Calu3 (cell line): ENCODE measurements at regions not wholly inside any gene's neighbourhood (a gene's known extent, or its start where the extent isn't known, plus 50 kb on each side); places are given as distances from the start of the nearest gene placed in this dataset.

ENCODE experiments used
- BruUV-seq: library from RNA; stranded (reverse); fragments of 400-500 nt; replicated peaks from 2 replicates; lab custom pipeline; 2021; lab: Mats Ljungman, UMichigan
- CTCF ChIA-PET: fragments of 300-600 bp; sonication (Branson Sonifier 250); formaldehyde crosslinking; loops from one replicate; lab custom pipeline; 2022; ENCODE audit warnings: antibody characterized with exemption; lab: Charles Lee
- DNase-seq: peaks from one replicate; pipeline ENCODE4 v3.0.0; 2022
- H3K27ac Mint-ChIP-seq: one replicate; pipeline ENCODE4 v1.8.0; 2022; ENCODE audit warnings: mixed read lengths; ENCODE audit not compliant: unreplicated experiment
- H3K27me3 Mint-ChIP-seq: one replicate; pipeline ENCODE4 v1.8.0; 2022; ENCODE audit warnings: mixed read lengths; ENCODE audit not compliant: unreplicated experiment
- H3K36me3 Mint-ChIP-seq: one replicate; pipeline ENCODE4 v1.8.0; 2022; ENCODE audit warnings: mild to moderate bottlenecking, moderate library complexity, mixed read lengths; ENCODE audit not compliant: insufficient read depth, unreplicated experiment
- H3K4me1 Mint-ChIP-seq: one replicate; pipeline ENCODE4 v1.8.0; 2022; ENCODE audit warnings: mild to moderate bottlenecking, low read depth, mixed read lengths; ENCODE audit not compliant: unreplicated experiment
- H3K4me3 Mint-ChIP-seq: one replicate; pipeline ENCODE4 v1.8.0; 2022; ENCODE audit warnings: mild to moderate bottlenecking, low read depth, moderate library complexity, mixed read lengths; ENCODE audit not compliant: unreplicated experiment
- H3K9me3 Mint-ChIP-seq: one replicate; pipeline ENCODE4 v1.8.0; 2022; ENCODE audit warnings: low read depth, mixed read lengths; ENCODE audit not compliant: unreplicated experiment
- intact Hi-C: fragments of 100-400 bp; cut with micrococcal nuclease; formaldehyde crosslinking; loops from one replicate; pipeline ENCODE4 v1.10.0; 2022; ENCODE audit not compliant: unreplicated experiment
- TF ChIP-seq, protein P1 (sequence below): fragments of 200-600 bp; IDR thresholded peaks from one replicate; pipeline ENCODE4 v1.8.0; 2022; ENCODE audit warnings: antibody characterized with exemption; ENCODE audit not compliant: unreplicated experiment

DNA sequence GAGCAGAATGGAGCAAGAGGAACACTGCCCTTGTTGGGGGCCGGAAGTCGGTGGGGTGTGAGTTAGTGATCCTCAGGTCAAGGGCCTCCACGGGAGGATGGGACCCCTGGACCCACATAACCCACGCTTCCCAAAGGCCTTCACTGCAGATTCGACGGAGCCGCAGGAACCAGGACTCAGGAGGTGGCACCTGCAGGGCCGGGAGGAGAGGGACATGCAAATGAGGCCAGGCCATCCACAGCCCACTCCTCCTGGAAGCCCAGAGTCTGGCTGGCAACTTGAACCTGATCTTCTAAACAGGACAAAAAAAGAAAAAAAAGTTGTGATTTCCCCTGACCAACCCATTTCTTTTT is 299.9 kb downstream of the SOX9 start:
- peak; percentile 60 for DNase-seq
- H3K36me3 Mint-ChIP-seq = peaks cover 85% of the 10 kb centered on the region
- no peaks in the 10 kb centered on the region for H3K27me3 Mint-ChIP-seq
- H3K9me3 Mint-ChIP-seq = peaks cover 9% of the 10 kb centered on the region
- BruUV-seq = TSS peak; percentile 45
- CTCF ChIA-PET = interaction anchor here (1.9 kb wide), 1 partner anchor 9 kb away, joined by 5 read pairs; no protein-coding TSS in a partner anchor
- peak overlapping the region; percentile 51 for H3K4me3 Mint-ChIP-seq
- H3K4me1 Mint-ChIP-seq = peaks cover 55% of the 10 kb centered on the region
- H3K27ac Mint-ChIP-seq = peak overlapping the region; percentile 96
- TF ChIP-seq, protein P1, sequence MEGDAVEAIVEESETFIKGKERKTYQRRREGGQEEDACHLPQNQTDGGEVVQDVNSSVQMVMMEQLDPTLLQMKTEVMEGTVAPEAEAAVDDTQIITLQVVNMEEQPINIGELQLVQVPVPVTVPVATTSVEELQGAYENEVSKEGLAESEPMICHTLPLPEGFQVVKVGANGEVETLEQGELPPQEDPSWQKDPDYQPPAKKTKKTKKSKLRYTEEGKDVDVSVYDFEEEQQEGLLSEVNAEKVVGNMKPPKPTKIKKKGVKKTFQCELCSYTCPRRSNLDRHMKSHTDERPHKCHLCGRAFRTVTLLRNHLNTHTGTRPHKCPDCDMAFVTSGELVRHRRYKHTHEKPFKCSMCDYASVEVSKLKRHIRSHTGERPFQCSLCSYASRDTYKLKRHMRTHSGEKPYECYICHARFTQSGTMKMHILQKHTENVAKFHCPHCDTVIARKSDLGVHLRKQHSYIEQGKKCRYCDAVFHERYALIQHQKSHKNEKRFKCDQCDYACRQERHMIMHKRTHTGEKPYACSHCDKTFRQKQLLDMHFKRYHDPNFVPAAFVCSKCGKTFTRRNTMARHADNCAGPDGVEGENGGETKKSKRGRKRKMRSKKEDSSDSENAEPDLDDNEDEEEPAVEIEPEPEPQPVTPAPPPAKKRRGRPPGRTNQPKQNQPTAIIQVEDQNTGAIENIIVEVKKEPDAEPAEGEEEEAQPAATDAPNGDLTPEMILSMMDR = no peak
- intact Hi-C loops = loop anchor here (2.0 to 5.0 kb wide), 7 partner anchors 14 to 296 kb away; no protein-coding TSS in a partner anchor

DNA sequence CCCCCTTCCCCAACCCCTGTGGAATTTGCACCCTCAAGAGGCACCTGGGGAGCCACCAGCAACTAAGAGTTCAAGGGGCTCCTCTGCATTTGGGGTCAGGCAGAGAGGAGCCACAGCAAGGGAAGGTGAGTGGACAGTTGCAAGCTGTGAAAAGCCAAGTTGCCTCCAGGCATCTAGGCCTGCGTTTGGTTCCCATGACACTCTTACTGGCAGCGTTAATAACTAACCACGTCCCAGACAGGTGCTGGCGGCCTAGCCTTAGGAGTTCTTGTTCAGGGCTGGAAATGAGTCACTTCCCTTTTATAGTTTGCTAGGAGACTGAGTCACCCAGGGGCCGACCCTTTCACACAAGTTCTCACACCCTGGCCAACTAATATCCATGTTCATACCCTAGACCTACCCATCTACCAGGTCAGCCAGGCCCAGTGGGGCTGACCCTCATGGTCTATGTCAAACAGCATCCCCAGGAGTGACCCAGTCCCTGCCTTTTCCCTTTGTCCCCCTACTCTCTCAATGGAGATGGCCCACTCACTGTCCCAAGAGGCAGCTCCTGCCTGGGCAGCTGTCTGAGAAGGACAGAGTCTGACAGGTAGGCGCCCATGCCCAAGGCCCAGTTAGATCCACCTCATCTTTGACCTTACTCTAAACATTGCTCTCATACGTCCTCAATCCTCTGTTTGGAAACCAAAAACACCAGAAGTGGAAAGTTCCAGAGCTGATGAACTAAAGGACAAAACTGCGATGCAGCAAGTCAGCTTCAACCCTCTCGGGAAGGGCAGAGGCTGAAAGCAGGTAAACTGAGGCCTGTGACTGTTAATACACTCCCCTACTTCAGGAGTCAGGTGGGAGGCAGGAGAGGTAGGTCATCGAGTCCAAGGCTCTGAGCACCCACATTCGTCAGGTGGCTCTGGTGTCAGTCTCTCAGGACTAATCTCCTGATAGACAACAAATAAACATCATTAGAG is 300.6 kb downstream of the SOX9 start:
- Mint-ChIP-seq H3K4me3 (peak overlapping the region; percentile 51), H3K9me3 (peaks cover 9% of the 10 kb centered on the region), H3K27me3 (no peaks in the 10 kb centered on the region), H3K27ac (peak overlapping the region; percentile 96), H3K36me3 (peaks cover 79% of the 10 kb centered on the region), H3K4me1 (peaks cover 61% of the 10 kb centered on the region)
- TF ChIP-seq, protein P1 = no peak
- CTCF ChIA-PET = interaction anchor here (0.7 to 1.9 kb wide), 3 partner anchors 10 to 194 kb away, joined by 5 to 10 read pairs (median 6); no protein-coding TSS in a partner anchor
- no TSS peak for BruUV-seq
- peak; percentile 90 for DNase-seq
- intact Hi-C loops = loop anchor here (2.0 to 5.0 kb wide), 7 partner anchors 15 to 295 kb away; no protein-coding TSS in a partner anchor

DNA sequence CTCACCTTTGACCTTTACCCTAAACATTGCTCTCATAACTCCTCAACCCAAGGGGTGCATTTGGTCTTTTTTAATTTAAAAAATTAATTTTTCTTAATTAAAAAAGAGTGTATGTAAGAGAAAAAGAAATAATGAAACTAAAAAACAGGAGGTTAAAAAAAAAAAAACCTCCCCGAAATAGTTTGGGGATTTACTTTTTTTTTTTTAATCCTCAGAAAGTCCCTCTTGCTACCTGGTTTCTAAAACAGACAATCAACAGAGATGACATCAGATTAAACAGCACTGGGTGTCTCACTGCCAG is 301.3 kb downstream of the SOX9 start:
- Mint-ChIP-seq H3K27ac (peak overlapping the region; percentile 96), H3K27me3 (no peaks in the 10 kb centered on the region), H3K4me3 (peak overlapping the region; percentile 51), H3K36me3 (peaks cover 72% of the 10 kb centered on the region), H3K9me3 (peaks cover 9% of the 10 kb centered on the region), H3K4me1 (peaks cover 69% of the 10 kb centered on the region)
- no peak for DNase-seq
- intact Hi-C loops = loop anchor here (5.0 kb wide), 2 partner anchors 85 to 295 kb away; no protein-coding TSS in a partner anchor
- CTCF ChIA-PET = interaction anchor here (0.9 to 1.5 kb wide), 7 partner anchors 11 to 294 kb away, joined by 3 to 6 read pairs (median 6); no protein-coding TSS in a partner anchor
- TF ChIP-seq, protein P1 = no peak
- no TSS peak for BruUV-seq

DNA sequence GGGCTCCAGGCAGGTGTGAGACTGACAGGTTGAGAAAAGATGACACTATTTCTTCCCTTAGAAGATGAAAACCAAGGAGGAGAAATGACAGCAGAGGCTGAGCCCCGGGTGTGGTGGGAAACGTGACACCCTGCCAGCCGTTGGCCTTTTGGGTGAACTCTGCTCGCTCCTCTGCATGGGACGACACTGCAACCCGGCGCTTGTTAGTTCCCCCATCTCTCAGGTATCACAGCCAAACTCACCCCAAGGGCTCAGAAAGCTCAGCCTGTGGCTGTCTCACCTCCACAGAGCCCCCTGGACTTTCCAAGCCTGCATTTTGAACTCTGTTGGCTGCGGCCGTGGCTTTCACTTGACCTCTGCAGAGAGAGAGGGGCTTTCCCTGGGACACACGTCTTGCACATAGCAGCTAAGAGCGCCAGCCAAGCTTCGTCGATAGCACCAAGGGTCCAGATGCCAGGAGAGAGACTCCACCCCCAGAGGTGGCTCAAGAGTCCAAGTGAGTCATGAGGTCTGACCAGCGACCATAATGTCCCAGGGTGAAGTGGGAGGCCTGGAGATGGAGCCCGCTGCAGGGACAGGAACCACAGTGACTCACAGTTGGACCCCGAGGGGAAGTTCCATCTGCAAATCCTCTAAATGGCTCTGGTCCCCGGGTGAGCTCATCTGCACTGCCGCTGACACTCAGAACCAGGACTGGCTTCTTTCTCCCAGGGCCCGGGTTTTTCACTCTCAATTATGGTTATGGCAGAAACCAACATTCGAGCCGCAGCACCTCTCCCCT is 301.9 kb downstream of the SOX9 start:
- TSS peak; percentile 11 for BruUV-seq
- CTCF ChIA-PET = interaction anchor here (0.9 to 1.5 kb wide), 9 partner anchors 11 to 294 kb away, joined by 3 to 7 read pairs (median 6); no protein-coding TSS in a partner anchor
- TF ChIP-seq, protein P1 = no peak
- peak overlapping the region; percentile 51 for H3K4me3 Mint-ChIP-seq
- H3K27me3 Mint-ChIP-seq = no peaks in the 10 kb centered on the region
- H3K4me1 Mint-ChIP-seq = peaks cover 74% of the 10 kb centered on the region
- peaks cover 75% of the 10 kb centered on the region for H3K36me3 Mint-ChIP-seq
- peak overlapping the region; percentile 96 for H3K27ac Mint-ChIP-seq
- intact Hi-C loops = loop anchor here (5.0 kb wide), 2 partner anchors 85 to 295 kb away; no protein-coding TSS in a partner anchor
- DNase-seq = peak; percentile 93
- peaks cover 9% of the 10 kb centered on the region for H3K9me3 Mint-ChIP-seq
